ENCODE measurements at regions not wholly inside any gene's neighbourhood (a gene's known extent, or its start where the extent isn't known, plus 50 kb on each side); places are given as distances from the start of the nearest gene placed in this dataset.
A peak's percentile ranks its signal among the peaks of the same experiment; 100 is the strongest.

DNA sequence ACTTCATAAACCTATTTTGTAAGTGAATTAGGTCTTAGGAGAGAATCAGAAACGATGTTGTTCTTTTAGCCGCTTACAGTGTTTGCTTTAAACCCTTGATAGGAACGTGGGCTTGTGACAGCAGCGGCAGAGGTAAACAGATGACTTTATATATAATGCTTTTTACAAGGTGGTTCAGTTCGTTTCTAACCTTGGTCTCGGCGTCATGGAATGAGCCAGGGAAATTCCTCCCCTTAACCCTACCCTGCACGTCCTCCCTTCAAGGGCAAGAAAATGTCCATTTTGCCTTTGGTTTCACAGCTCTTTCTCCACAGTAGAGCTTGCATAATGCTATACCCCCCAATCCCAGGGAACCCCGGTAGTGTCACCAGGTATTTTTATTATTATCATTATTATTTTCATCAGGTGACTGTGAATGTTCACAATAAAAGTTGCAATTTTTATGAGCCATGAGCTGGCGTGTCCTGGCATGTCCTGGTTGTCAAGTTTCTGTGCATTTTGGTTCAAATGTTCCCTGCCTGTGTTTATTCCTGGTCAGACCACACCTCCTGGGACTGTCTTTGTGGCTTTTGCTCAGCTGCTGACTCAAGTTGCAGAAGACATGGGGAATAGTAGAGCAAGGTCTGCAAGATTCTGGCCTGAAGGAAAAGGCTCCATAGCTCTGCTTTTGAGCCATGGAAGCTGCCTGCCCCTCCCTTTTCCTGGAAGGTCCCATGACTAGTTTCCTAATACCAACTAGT lies 112.8 kb upstream of the BMP2 start:
- TF ChIP-seq, protein P1, sequence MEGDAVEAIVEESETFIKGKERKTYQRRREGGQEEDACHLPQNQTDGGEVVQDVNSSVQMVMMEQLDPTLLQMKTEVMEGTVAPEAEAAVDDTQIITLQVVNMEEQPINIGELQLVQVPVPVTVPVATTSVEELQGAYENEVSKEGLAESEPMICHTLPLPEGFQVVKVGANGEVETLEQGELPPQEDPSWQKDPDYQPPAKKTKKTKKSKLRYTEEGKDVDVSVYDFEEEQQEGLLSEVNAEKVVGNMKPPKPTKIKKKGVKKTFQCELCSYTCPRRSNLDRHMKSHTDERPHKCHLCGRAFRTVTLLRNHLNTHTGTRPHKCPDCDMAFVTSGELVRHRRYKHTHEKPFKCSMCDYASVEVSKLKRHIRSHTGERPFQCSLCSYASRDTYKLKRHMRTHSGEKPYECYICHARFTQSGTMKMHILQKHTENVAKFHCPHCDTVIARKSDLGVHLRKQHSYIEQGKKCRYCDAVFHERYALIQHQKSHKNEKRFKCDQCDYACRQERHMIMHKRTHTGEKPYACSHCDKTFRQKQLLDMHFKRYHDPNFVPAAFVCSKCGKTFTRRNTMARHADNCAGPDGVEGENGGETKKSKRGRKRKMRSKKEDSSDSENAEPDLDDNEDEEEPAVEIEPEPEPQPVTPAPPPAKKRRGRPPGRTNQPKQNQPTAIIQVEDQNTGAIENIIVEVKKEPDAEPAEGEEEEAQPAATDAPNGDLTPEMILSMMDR (IDR thresholded peaks at IDR 0.05), result no peak
- no peak for TF ChIP-seq POLR2A (IDR thresholded peaks at IDR 0.05)
- TF ChIP-seq POLR2AphosphoS5 (IDR thresholded peaks at IDR 0.05; ENCODE audit: insufficient read depth in 1 of 2, low read depth in 1 of 2), result peak in 1 of 2 donors; percentile 53

All from vagina (tissue), 2 donors.